Neural cell (in vitro differentiated cells): ENCODE measurements at regions not wholly inside any gene's neighbourhood (a gene's known extent, or its start where the extent isn't known, plus 50 kb on each side); places are given as distances from the start of the nearest gene placed in this dataset.

Experiments
- H2AFZ ChIP-seq: fragments of 200-600, 300-800 bp; sonication (generic), shearing (Covaris generic); 2 replicates; pipeline ENCODE4 v1.6.0; 2014; ENCODE audit warnings: low read depth, mild to moderate bottlenecking, antibody characterized with exemption, low read length, moderate library complexity
- H3F3A ChIP-seq: fragments of 200-600 bp; shearing (Covaris generic); 2 replicates; pipeline ENCODE4 v1.6.1; 2016; ENCODE audit warnings: mild to moderate bottlenecking, moderate library complexity, mixed read lengths, antibody characterized with exemption, low read length; ENCODE audit not compliant: insufficient read depth, poor library complexity, severe bottlenecking
- H3K27ac ChIP-seq: fragments of 200-600, 300-800 bp; sonication (generic), shearing (Covaris generic); 2 replicates; pipeline ENCODE4 v1.5.1; 2014; ENCODE audit warnings: mild to moderate bottlenecking, low read length, moderate library complexity
- H3K27me3 ChIP-seq: fragments of 300-800, 200-600 bp; sonication (generic), shearing (Covaris generic); 2 replicates; pipeline ENCODE4 v1.6.0; 2014; ENCODE audit warnings: mild to moderate bottlenecking, low read depth, low read length, moderate library complexity; ENCODE audit not compliant: insufficient read depth
- H3K36me3 ChIP-seq: fragments of 300-800, 200-600 bp; sonication (generic), shearing (Covaris generic); 2 replicates; pipeline ENCODE4 v1.5.1; 2014; ENCODE audit warnings: mild to moderate bottlenecking, antibody characterized with exemption, low read length, moderate library complexity; ENCODE audit not compliant: insufficient read depth
- H3K4me2 ChIP-seq: fragments of 300-800, 200-600 bp; sonication (generic), shearing (Covaris generic); 2 replicates; pipeline ENCODE4 v1.6.0; 2014; ENCODE audit warnings: mild to moderate bottlenecking, low read length
- H3K4me3 ChIP-seq: fragments of 300-800, 200-600 bp; sonication (generic), shearing (Covaris generic); 2 replicates; pipeline ENCODE4 v1.5.1; 2014; ENCODE audit warnings: mild to moderate bottlenecking, low read length, moderate library complexity
- H3K79me2 ChIP-seq: fragments of 200-600 bp; shearing (Covaris generic); replicated peaks from 2 replicates; pipeline ENCODE4 v1.6.0; 2014; ENCODE audit warnings: mild to moderate bottlenecking, low read length, moderate library complexity; ENCODE audit not compliant: insufficient read depth
- H3K9ac ChIP-seq: fragments of 300-800, 200-600 bp; sonication (generic), shearing (Covaris generic); 2 replicates; pipeline ENCODE4 v1.6.1; 2016; ENCODE audit warnings: mild to moderate bottlenecking, low read length, mixed read lengths
- H3K9me2 ChIP-seq: fragments of 200-600 bp; shearing (Covaris generic); 2 replicates; pipeline ENCODE4 v1.6.1; 2016; ENCODE audit warnings: mild to moderate bottlenecking, low read length, mixed read lengths; ENCODE audit not compliant: insufficient read depth
- H3K9me3 ChIP-seq: fragments of 200-600, 300-800 bp; sonication (generic), shearing (Covaris generic); 2 replicates; pipeline ENCODE4 v1.6.1; 2016; ENCODE audit warnings: mild to moderate bottlenecking, mixed run types, low read length, moderate library complexity, mixed read lengths
- H4K20me1 ChIP-seq: fragments of 200-600 bp; shearing (Covaris generic); 2 replicates; pipeline ENCODE4 v1.6.1; 2016; ENCODE audit warnings: mild to moderate bottlenecking, mixed run types; ENCODE audit not compliant: insufficient read depth
- EP300 ChIP-seq: fragments of 450-650 bp; conservative IDR thresholded peaks from 2 replicates; pipeline ENCODE4 v1.6.1; 2014; ENCODE audit warnings: antibody characterized with exemption, mild to moderate bottlenecking, moderate library complexity; ENCODE audit not compliant: poor library complexity, severe bottlenecking
- EZH2 ChIP-seq: fragments of 200-600, 300-800 bp; shearing (Covaris generic), sonication (generic); IDR thresholded peaks from 2 replicates; pipeline ENCODE4 v1.6.1; 2014; ENCODE audit warnings: antibody characterized with exemption, low read length, borderline replicate concordance, mild to moderate bottlenecking; ENCODE audit not compliant: insufficient read depth, poor library complexity, severe bottlenecking
- MXI1 ChIP-seq: fragments of 450-650 bp; conservative IDR thresholded peaks from 2 replicates; pipeline ENCODE4 v1.6.1; 2014; ENCODE audit warnings: antibody characterized with exemption, mild to moderate bottlenecking; ENCODE audit not compliant: poor library complexity, severe bottlenecking
- POLR2AphosphoS5 ChIP-seq: IDR thresholded peaks from 2 replicates; pipeline ENCODE4 v1.6.1; 2012
- RAD21 ChIP-seq: fragments of 450-650 bp; conservative IDR thresholded peaks from 2 replicates; pipeline ENCODE4 v1.6.1; 2014; ENCODE audit warnings: antibody characterized with exemption, mild to moderate bottlenecking, moderate library complexity
- SMC3 ChIP-seq: fragments of 450-650 bp; conservative IDR thresholded peaks from 2 replicates; pipeline ENCODE4 v1.6.1; 2014; ENCODE audit warnings: antibody characterized with exemption, mild to moderate bottlenecking, moderate library complexity; ENCODE audit not compliant: poor library complexity
- TAF1 ChIP-seq: IDR thresholded peaks from 2 replicates; pipeline ENCODE4 v1.6.1; 2012; ENCODE audit warnings: low read depth
- TF ChIP-seq, protein P1 (sequence below): fragments of 450-650 bp; IDR thresholded peaks from 2 replicates; pipeline ENCODE4 v1.5.1; 2014; ENCODE audit warnings: antibody characterized with exemption, mild to moderate bottlenecking, moderate library complexity; ENCODE audit not compliant: poor library complexity, severe bottlenecking
- TF ChIP-seq, protein P2 (sequence below): IDR thresholded peaks from 2 replicates; pipeline ENCODE4 v1.6.1; 2012; ENCODE audit warnings: borderline replicate concordance

- Histone ChIP-seq H2AFZ (no peak overlapping the region), H3K9me2 (no peaks in the 10 kb centered on the region), H3K27me3 (no peaks in the 10 kb centered on the region), H3F3A (no peaks in the 10 kb centered on the region), H3K4me3 (no peak overlapping the region), H3K4me2 (no peak overlapping the region), H3K9ac (no peak overlapping the region), H3K27ac (no peak overlapping the region), H3K36me3 (no peaks in the 10 kb centered on the region), H4K20me1 (no peaks in the 10 kb centered on the region), H3K9me3 (no peaks in the 10 kb centered on the region), H3K79me2 (no peaks in the 10 kb centered on the region)
- TF ChIP-seq TAF1: no peak
- no peak for TF ChIP-seq MXI1
- no peak for TF ChIP-seq EZH2
- TF ChIP-seq EP300: no peak
- TF ChIP-seq, protein P1, sequence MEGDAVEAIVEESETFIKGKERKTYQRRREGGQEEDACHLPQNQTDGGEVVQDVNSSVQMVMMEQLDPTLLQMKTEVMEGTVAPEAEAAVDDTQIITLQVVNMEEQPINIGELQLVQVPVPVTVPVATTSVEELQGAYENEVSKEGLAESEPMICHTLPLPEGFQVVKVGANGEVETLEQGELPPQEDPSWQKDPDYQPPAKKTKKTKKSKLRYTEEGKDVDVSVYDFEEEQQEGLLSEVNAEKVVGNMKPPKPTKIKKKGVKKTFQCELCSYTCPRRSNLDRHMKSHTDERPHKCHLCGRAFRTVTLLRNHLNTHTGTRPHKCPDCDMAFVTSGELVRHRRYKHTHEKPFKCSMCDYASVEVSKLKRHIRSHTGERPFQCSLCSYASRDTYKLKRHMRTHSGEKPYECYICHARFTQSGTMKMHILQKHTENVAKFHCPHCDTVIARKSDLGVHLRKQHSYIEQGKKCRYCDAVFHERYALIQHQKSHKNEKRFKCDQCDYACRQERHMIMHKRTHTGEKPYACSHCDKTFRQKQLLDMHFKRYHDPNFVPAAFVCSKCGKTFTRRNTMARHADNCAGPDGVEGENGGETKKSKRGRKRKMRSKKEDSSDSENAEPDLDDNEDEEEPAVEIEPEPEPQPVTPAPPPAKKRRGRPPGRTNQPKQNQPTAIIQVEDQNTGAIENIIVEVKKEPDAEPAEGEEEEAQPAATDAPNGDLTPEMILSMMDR: no peak
- TF ChIP-seq POLR2AphosphoS5: no peak
These were observed 171.5 kb downstream of the KCNS3 start for GRCh38 chr2:18050001-18050400.

- Histone ChIP-seq H4K20me1 (no peaks in the 10 kb centered on the region), H3K27ac (no peak overlapping the region), H3K79me2 (no peaks in the 10 kb centered on the region), H2AFZ (no peak overlapping the region), H3K4me3 (no peak overlapping the region), H3K9me3 (no peaks in the 10 kb centered on the region), H3K9me2 (no peaks in the 10 kb centered on the region), H3F3A (no peaks in the 10 kb centered on the region), H3K27me3 (no peaks in the 10 kb centered on the region), H3K4me2 (no peak overlapping the region), H3K9ac (no peak overlapping the region), H3K36me3 (no peaks in the 10 kb centered on the region)
- TF ChIP-seq EP300: no peak
- TF ChIP-seq POLR2AphosphoS5: no peak
- TF ChIP-seq, protein P1: no peak
- no peak for TF ChIP-seq TAF1
- TF ChIP-seq EZH2: no peak
- TF ChIP-seq MXI1: no peak
- TF ChIP-seq RAD21: no peak
- TF ChIP-seq SMC3: no peak
- TF ChIP-seq, protein P2, sequence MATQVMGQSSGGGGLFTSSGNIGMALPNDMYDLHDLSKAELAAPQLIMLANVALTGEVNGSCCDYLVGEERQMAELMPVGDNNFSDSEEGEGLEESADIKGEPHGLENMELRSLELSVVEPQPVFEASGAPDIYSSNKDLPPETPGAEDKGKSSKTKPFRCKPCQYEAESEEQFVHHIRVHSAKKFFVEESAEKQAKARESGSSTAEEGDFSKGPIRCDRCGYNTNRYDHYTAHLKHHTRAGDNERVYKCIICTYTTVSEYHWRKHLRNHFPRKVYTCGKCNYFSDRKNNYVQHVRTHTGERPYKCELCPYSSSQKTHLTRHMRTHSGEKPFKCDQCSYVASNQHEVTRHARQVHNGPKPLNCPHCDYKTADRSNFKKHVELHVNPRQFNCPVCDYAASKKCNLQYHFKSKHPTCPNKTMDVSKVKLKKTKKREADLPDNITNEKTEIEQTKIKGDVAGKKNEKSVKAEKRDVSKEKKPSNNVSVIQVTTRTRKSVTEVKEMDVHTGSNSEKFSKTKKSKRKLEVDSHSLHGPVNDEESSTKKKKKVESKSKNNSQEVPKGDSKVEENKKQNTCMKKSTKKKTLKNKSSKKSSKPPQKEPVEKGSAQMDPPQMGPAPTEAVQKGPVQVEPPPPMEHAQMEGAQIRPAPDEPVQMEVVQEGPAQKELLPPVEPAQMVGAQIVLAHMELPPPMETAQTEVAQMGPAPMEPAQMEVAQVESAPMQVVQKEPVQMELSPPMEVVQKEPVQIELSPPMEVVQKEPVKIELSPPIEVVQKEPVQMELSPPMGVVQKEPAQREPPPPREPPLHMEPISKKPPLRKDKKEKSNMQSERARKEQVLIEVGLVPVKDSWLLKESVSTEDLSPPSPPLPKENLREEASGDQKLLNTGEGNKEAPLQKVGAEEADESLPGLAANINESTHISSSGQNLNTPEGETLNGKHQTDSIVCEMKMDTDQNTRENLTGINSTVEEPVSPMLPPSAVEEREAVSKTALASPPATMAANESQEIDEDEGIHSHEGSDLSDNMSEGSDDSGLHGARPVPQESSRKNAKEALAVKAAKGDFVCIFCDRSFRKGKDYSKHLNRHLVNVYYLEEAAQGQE: no peak
These were observed 170.9 kb downstream of the KCNS3 start for GRCh38 chr2:18049325-18049724.
